OCI-LY1 (cell line): ENCODE measurements at regions not wholly inside any gene's neighbourhood (a gene's known extent, or its start where the extent isn't known, plus 50 kb on each side); places are given as distances from the start of the nearest gene placed in this dataset.

Experiments
- H2AFZ ChIP-seq: fragments of 200-600 bp; sonication (generic), shearing (Covaris generic); 2 replicates; pipeline ENCODE4 v1.6.0; 2014; ENCODE audit warnings: antibody characterized with exemption, mild to moderate bottlenecking, low read length
- H3F3A ChIP-seq: fragments of 200-600 bp; sonication (generic), shearing (Covaris generic); 2 replicates; pipeline ENCODE4 v1.6.0; 2014; ENCODE audit warnings: mild to moderate bottlenecking, antibody characterized with exemption, low read length, moderate library complexity; ENCODE audit not compliant: insufficient read depth
- H3K27ac ChIP-seq: fragments of 200-600 bp; sonication (generic); 2 replicates; pipeline ENCODE4 v1.5.1; 2014; ENCODE audit warnings: low read length, mixed run types, mild to moderate bottlenecking, low read depth; ENCODE audit not compliant: poor library complexity, severe bottlenecking
- H3K27me3 ChIP-seq: fragments of 200-600 bp; sonication (generic); 2 replicates; pipeline ENCODE4 v1.6.0; 2014; ENCODE audit warnings: antibody characterized with exemption, mild to moderate bottlenecking, low read length, moderate library complexity; ENCODE audit not compliant: insufficient read depth
- H3K36me3 ChIP-seq: fragments of 200-600 bp; sonication (generic); 2 replicates; pipeline ENCODE4 v1.6.1; 2014; ENCODE audit warnings: mild to moderate bottlenecking, antibody characterized with exemption, low read length, moderate library complexity, mixed read lengths; ENCODE audit not compliant: insufficient read depth
- H3K4me1 ChIP-seq: fragments of 200-600 bp; sonication (generic); 2 replicates; pipeline ENCODE4 v1.5.1; 2014; ENCODE audit warnings: mild to moderate bottlenecking, low read length, moderate library complexity; ENCODE audit not compliant: insufficient read depth, severe bottlenecking
- H3K4me2 ChIP-seq: fragments of 200-600 bp; sonication (generic), shearing (Covaris generic); 2 replicates; pipeline ENCODE4 v1.6.1; 2014; ENCODE audit warnings: low read length
- H3K4me3 ChIP-seq: fragments of 200-600 bp; sonication (generic); 2 replicates; pipeline ENCODE4 v1.5.1; 2014; ENCODE audit warnings: low read length, low read depth, mild to moderate bottlenecking, mixed read lengths; ENCODE audit not compliant: poor library complexity, severe bottlenecking
- H3K79me2 ChIP-seq: fragments of 200-600 bp; shearing (Covaris generic); 2 replicates; pipeline ENCODE4 v1.6.1; 2016; ENCODE audit warnings: mixed run types, low read length, mixed read lengths; ENCODE audit not compliant: insufficient read depth
- H3K9ac ChIP-seq: fragments of 200-600 bp; sonication (generic), shearing (Covaris generic); 2 replicates; pipeline ENCODE4 v1.6.1; 2014; ENCODE audit warnings: mild to moderate bottlenecking, low read length, mixed read lengths
- H3K9me2 ChIP-seq: fragments of 200-600 bp; sonication (generic), shearing (Covaris generic); 2 replicates; pipeline ENCODE4 v1.6.1; 2014; ENCODE audit warnings: low read depth, mild to moderate bottlenecking, low read length, mixed read lengths
- H3K9me3 ChIP-seq: fragments of 200-600 bp; shearing (Covaris generic); 2 replicates; pipeline ENCODE4 v1.6.1; 2014; ENCODE audit warnings: low read length, mixed read lengths
- H4K20me1 ChIP-seq: fragments of 200-600 bp; sonication (generic), shearing (Covaris generic); 2 replicates; pipeline ENCODE4 v1.6.0; 2016; ENCODE audit warnings: mild to moderate bottlenecking, low read length; ENCODE audit not compliant: insufficient read depth
- EZH2 ChIP-seq: fragments of 200-600 bp; sonication (generic), shearing (Covaris generic); IDR thresholded peaks from 2 replicates; pipeline ENCODE4 v1.8.0; 2017; ENCODE audit warnings: borderline replicate concordance, mixed run types, mild to moderate bottlenecking, antibody characterized with exemption, low read length, moderate library complexity, mixed read lengths
- TF ChIP-seq, protein P1 (sequence below): fragments of 200-600 bp; sonication (generic), shearing (Covaris generic); IDR thresholded peaks from 2 replicates; pipeline ENCODE4 v1.5.1; 2017; ENCODE audit warnings: mild to moderate bottlenecking, antibody characterized with exemption, low read length, moderate library complexity, mixed read lengths

DNA sequence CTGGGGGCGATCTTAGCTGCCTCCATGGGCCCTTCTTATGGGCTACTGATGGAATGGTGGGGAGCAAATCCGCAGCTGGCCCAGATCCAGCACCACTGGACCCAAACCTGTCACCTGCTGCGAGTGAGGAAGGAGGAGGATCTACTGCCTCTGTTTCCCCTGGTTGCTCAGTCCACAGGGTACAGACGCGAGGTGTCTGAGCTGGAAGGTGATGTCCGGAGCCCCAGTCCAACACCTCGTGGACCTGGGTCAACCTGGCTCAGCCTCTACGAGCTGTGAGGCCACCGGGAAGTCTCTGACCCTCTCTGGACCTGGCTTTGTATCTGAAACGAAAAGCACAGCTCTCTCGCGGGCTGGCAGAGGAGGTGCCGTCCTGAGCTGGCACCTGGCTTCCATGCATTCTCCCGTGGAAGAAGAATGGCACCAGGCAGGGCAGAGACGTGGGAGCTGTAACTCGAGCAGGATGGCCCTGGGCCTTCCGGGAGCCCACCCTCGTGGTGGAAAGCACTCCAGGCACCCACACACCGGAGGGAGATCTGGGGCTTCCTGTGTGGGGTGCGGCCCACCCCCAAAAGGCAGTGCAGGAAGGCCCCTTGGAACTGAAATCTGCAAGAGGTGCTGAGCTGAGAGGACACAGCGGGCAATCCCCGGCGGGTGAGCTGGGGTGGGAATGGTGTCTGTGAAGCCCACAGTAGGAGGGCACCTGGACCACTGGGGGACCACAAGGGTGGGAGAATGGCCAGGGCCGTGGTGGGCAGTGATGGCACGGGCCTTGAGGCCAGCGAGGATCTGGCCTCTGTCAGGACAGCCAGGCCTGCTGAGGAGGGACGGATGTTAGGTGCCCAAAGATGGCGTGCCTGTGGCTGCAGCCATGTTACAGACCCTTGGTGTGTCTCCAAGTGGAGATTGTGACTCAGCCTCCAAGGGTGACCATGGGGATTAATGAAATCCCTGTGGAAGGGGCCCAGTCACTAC is 133.4 kb downstream of the OLFM1 start:
- Histone ChIP-seq H3K27ac (no peak overlapping the region), H4K20me1 (no peaks in the 10 kb centered on the region), H3K4me3 (no peak overlapping the region), H3F3A (no peaks in the 10 kb centered on the region), H3K4me1 (no peaks in the 10 kb centered on the region), H3K9me3 (no peaks in the 10 kb centered on the region), H2AFZ (no peak overlapping the region), H3K9me2 (no peaks in the 10 kb centered on the region), H3K36me3 (no peaks in the 10 kb centered on the region), H3K9ac (no peak overlapping the region), H3K79me2 (no peaks in the 10 kb centered on the region), H3K27me3 (no peaks in the 10 kb centered on the region), H3K4me2 (no peak overlapping the region)
- TF ChIP-seq EZH2, result no peak
- TF ChIP-seq, protein P1, sequence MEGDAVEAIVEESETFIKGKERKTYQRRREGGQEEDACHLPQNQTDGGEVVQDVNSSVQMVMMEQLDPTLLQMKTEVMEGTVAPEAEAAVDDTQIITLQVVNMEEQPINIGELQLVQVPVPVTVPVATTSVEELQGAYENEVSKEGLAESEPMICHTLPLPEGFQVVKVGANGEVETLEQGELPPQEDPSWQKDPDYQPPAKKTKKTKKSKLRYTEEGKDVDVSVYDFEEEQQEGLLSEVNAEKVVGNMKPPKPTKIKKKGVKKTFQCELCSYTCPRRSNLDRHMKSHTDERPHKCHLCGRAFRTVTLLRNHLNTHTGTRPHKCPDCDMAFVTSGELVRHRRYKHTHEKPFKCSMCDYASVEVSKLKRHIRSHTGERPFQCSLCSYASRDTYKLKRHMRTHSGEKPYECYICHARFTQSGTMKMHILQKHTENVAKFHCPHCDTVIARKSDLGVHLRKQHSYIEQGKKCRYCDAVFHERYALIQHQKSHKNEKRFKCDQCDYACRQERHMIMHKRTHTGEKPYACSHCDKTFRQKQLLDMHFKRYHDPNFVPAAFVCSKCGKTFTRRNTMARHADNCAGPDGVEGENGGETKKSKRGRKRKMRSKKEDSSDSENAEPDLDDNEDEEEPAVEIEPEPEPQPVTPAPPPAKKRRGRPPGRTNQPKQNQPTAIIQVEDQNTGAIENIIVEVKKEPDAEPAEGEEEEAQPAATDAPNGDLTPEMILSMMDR, result no peak

GRCh38 chr9:135221576-135221950 is 134.1 kb downstream of the OLFM1 start:
- no peak overlapping the region for H3K27ac ChIP-seq
- H3K9me2 ChIP-seq, result no peaks in the 10 kb centered on the region
- no peaks in the 10 kb centered on the region for H3K36me3 ChIP-seq
- no peaks in the 10 kb centered on the region for H3F3A ChIP-seq
- no peak overlapping the region for H3K4me3 ChIP-seq
- H3K9ac ChIP-seq, result no peak overlapping the region
- no peak overlapping the region for H3K4me2 ChIP-seq
- no peaks in the 10 kb centered on the region for H3K79me2 ChIP-seq
- H4K20me1 ChIP-seq, result no peaks in the 10 kb centered on the region
- H2AFZ ChIP-seq, result no peak overlapping the region
- no peaks in the 10 kb centered on the region for H3K27me3 ChIP-seq
- TF ChIP-seq, protein P1, result no peak
- TF ChIP-seq EZH2, result no peak
- no peaks in the 10 kb centered on the region for H3K4me1 ChIP-seq
- H3K9me3 ChIP-seq, result no peaks in the 10 kb centered on the region

- Histone ChIP-seq H3K9me2 (no peaks in the 10 kb centered on the region), H3K4me1 (no peaks in the 10 kb centered on the region), H3K27ac (no peak overlapping the region), H4K20me1 (no peaks in the 10 kb centered on the region), H3K36me3 (no peaks in the 10 kb centered on the region), H3K9ac (no peak overlapping the region), H3K4me2 (no peak overlapping the region), H3K79me2 (no peaks in the 10 kb centered on the region), H3K4me3 (no peak overlapping the region), H3F3A (no peaks in the 10 kb centered on the region), H3K9me3 (no peaks in the 10 kb centered on the region), H3K27me3 (no peaks in the 10 kb centered on the region), H2AFZ (no peak overlapping the region)
- no peak for TF ChIP-seq EZH2
- TF ChIP-seq, protein P1, result no peak
These were observed 134.6 kb downstream of the OLFM1 start for GRCh38 chr9:135221951-135222631.
